Mesothelial cell of epicardium (in vitro differentiated cells): ENCODE measurements at regions not wholly inside any gene's neighbourhood (a gene's known extent, or its start where the extent isn't known, plus 50 kb on each side); places are given as distances from the start of the nearest gene placed in this dataset.

Experiments used
- DNase-seq, 2 experiments: peaks; one replicate each; pipeline ENCODE4 v3.0.0; 2021; ENCODE audit warnings: low spot score in 2 of 2; ENCODE audit not compliant: unreplicated experiment in 2 of 2
- H3K27ac Mint-ChIP-seq: 2 replicates; pipeline ENCODE4 v1.8.0; 2021; ENCODE audit warnings: mixed read lengths
- H3K27me3 Mint-ChIP-seq: 2 replicates; pipeline ENCODE4 v1.8.0; 2021; ENCODE audit warnings: low read depth, mixed read lengths
- H3K36me3 Mint-ChIP-seq: 2 replicates; pipeline ENCODE4 v1.8.0; 2021; ENCODE audit warnings: mixed read lengths
- H3K4me1 Mint-ChIP-seq: 2 replicates; pipeline ENCODE4 v1.8.0; 2021; ENCODE audit warnings: mixed read lengths
- H3K4me3 Mint-ChIP-seq: 2 replicates; pipeline ENCODE4 v1.8.0; 2021; ENCODE audit warnings: mild to moderate bottlenecking, moderate library complexity, mixed read lengths
- H3K9me3 Mint-ChIP-seq: 2 replicates; pipeline ENCODE4 v1.8.0; 2021; ENCODE audit warnings: mixed read lengths
- CTCF ChIP-seq: fragments of 200-600 bp; sonication (generic); IDR thresholded peaks from one replicate; pipeline ENCODE4 v1.5.0; 2021; ENCODE audit warnings: antibody characterized with exemption; ENCODE audit not compliant: unreplicated experiment

GRCh38 chr1:222911866-222912265 lies 97.0 kb downstream of the DISP1 start:
- Mint-ChIP-seq H3K27ac (peak overlapping the region; percentile 95), H3K4me3 (no peak overlapping the region), H3K9me3 (no peaks in the 10 kb centered on the region), H3K27me3 (no peaks in the 10 kb centered on the region), H3K36me3 (peaks cover 4% of the 10 kb centered on the region), H3K4me1 (peaks cover 67% of the 10 kb centered on the region)
- no peak for TF ChIP-seq CTCF
- no peak for DNase-seq

GRCh38 chr1:222912730-222913129 lies 97.9 kb downstream of the DISP1 start:
- TF ChIP-seq CTCF = no peak
- no peak for DNase-seq

GRCh38 chr1:222914861-222915632 lies 100.2 kb downstream of the DISP1 start:
- TF ChIP-seq CTCF = no peak
- H3K4me1 Mint-ChIP-seq = peaks cover 66% of the 10 kb centered on the region
- no peaks in the 10 kb centered on the region for H3K27me3 Mint-ChIP-seq
- peaks cover 21% of the 10 kb centered on the region for H3K36me3 Mint-ChIP-seq
- no peak for DNase-seq
- peaks cover 16% of the 10 kb centered on the region for H3K9me3 Mint-ChIP-seq
- H3K4me3 Mint-ChIP-seq = no peak overlapping the region
- peak overlapping the region; percentile 94 for H3K27ac Mint-ChIP-seq

More at GRCh38 chr1:222912730-222913129, 97.9 kb downstream of the DISP1 start:
- Mint-ChIP-seq H3K9me3 (peaks cover 8% of the 10 kb centered on the region), H3K27me3 (no peaks in the 10 kb centered on the region), H3K36me3 (peaks cover 8% of the 10 kb centered on the region), H3K27ac (peak overlapping the region; percentile 95), H3K4me1 (peaks cover 63% of the 10 kb centered on the region), H3K4me3 (no peak overlapping the region)

GRCh38 chr1:222916100-222916499 lies 101.3 kb downstream of the DISP1 start:
- peaks cover 16% of the 10 kb centered on the region for H3K9me3 Mint-ChIP-seq
- H3K36me3 Mint-ChIP-seq = peaks cover 21% of the 10 kb centered on the region
- DNase-seq = no peak
- peaks cover 61% of the 10 kb centered on the region for H3K4me1 Mint-ChIP-seq
- H3K4me3 Mint-ChIP-seq = no peak overlapping the region
- H3K27ac Mint-ChIP-seq = no peak overlapping the region
- H3K27me3 Mint-ChIP-seq = no peaks in the 10 kb centered on the region
- no peak for TF ChIP-seq CTCF

GRCh38 chr1:222918801-222919477 lies 104.1 kb downstream of the DISP1 start:
- TF ChIP-seq CTCF = no peak
- no peaks in the 10 kb centered on the region for H3K27me3 Mint-ChIP-seq

More at GRCh38 chr1:222918801-222919477, 104.1 kb downstream of the DISP1 start:
- no peak for DNase-seq
- Mint-ChIP-seq H3K4me1 (peaks cover 36% of the 10 kb centered on the region), H3K36me3 (peaks cover 21% of the 10 kb centered on the region), H3K27ac (peak overlapping the region; percentile 87), H3K9me3 (peaks cover 16% of the 10 kb centered on the region), H3K4me3 (no peak overlapping the region)
